Kidney epithelial cell (primary cell): ENCODE measurements at regions not wholly inside any gene's neighbourhood (a gene's known extent, or its start where the extent isn't known, plus 50 kb on each side); places are given as distances from the start of the nearest gene placed in this dataset.

ENCODE experiments used
- DNase-seq: peaks from one replicate; pipeline ENCODE4 v3.0.0-alpha.2; 2010; ENCODE audit warnings: low read depth
- H3K27me3 ChIP-seq: 2 replicates; pipeline ENCODE4 v1.6.0; 2011; ENCODE audit warnings: low read length; ENCODE audit not compliant: control insufficient read depth, insufficient read depth
- H3K36me3 ChIP-seq: 2 replicates; pipeline ENCODE4 v1.5.1; 2011; ENCODE audit warnings: low read length; ENCODE audit not compliant: control insufficient read depth, insufficient read depth
- H3K4me3 ChIP-seq: 2 replicates; pipeline ENCODE4 v1.5.1; 2011; ENCODE audit warnings: low read depth, mild to moderate bottlenecking, control low read depth, low read length
- TF ChIP-seq, protein P1 (sequence below): IDR thresholded peaks from 2 replicates; pipeline ENCODE4 v1.5.1; 2011; ENCODE audit warnings: mild to moderate bottlenecking, moderate library complexity, low read length, control low read depth, inconsistent platforms; ENCODE audit not compliant: insufficient read depth, poor library complexity, severe bottlenecking

DNA sequence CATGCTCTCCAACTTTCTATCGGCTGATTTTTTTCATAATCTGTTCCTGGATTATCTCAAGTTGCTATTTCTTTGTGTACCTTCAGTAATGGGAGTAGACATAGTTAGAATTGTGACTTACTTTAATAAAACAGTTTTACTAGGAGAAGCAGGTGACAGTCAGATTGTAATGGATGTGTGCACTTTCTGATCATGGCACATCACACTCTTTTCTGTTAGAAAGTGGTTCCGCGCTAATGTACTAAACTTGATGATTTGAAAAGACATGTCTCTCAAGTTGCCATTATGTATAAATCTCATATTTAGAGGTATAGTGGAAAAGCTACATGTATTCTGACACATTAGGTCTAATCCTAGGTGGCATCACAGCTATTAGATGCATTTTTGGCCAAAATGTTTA is 121.3 kb upstream of the CDH8 start:
- H3K27me3 ChIP-seq, result no peaks in the 10 kb centered on the region
- DNase-seq, result no peak
- H3K36me3 ChIP-seq, result no peaks in the 10 kb centered on the region
- no peak overlapping the region for H3K4me3 ChIP-seq
- TF ChIP-seq, protein P1, sequence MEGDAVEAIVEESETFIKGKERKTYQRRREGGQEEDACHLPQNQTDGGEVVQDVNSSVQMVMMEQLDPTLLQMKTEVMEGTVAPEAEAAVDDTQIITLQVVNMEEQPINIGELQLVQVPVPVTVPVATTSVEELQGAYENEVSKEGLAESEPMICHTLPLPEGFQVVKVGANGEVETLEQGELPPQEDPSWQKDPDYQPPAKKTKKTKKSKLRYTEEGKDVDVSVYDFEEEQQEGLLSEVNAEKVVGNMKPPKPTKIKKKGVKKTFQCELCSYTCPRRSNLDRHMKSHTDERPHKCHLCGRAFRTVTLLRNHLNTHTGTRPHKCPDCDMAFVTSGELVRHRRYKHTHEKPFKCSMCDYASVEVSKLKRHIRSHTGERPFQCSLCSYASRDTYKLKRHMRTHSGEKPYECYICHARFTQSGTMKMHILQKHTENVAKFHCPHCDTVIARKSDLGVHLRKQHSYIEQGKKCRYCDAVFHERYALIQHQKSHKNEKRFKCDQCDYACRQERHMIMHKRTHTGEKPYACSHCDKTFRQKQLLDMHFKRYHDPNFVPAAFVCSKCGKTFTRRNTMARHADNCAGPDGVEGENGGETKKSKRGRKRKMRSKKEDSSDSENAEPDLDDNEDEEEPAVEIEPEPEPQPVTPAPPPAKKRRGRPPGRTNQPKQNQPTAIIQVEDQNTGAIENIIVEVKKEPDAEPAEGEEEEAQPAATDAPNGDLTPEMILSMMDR, result no peak

DNA sequence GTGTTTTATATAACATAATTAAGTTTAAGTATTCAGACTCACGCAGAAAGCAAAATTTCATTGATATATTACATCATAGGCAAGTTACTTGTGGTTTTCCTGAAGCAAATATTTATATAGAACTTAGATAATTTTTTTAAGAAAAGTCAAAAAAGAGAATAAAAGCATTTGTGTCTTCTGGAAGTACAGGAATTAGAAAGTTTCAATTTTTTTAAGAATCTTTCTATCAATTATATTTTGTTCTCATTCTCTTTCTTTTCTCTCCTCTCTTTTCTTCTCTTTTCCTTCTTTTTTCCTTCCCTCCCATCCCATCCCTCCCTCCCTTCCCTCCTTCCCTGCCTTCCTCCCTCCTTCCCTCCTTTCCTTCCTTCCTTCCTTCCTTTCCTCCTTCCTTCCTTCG is 120.7 kb upstream of the CDH8 start:
- TF ChIP-seq, protein P1, result no peak
- DNase-seq, result no peak
- H3K4me3 ChIP-seq, result no peak overlapping the region
- H3K27me3 ChIP-seq, result no peaks in the 10 kb centered on the region
- H3K36me3 ChIP-seq, result no peaks in the 10 kb centered on the region

DNA sequence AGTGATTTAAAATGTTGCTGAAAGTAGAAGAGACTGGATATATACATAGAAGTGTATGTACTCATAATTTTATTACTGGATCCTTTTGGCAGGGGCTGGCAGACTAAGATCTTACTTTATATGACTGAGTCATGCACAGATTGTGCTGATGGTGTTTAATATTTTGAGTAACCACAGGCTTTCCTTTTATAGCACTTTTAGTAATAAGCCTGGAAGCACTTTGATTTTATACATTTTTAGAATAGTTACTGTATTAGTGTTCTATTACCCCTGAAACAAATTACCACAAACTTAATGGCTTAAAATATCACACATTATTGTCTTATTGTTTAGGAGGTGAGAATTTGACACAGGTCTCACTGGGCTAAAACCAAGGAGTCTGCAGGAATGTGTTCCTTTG is 113.4 kb upstream of the CDH8 start:
- Histone ChIP-seq H3K4me3 (no peak overlapping the region), H3K36me3 (no peaks in the 10 kb centered on the region), H3K27me3 (no peaks in the 10 kb centered on the region)
- DNase-seq, result no peak
- TF ChIP-seq, protein P1, result no peak

DNA sequence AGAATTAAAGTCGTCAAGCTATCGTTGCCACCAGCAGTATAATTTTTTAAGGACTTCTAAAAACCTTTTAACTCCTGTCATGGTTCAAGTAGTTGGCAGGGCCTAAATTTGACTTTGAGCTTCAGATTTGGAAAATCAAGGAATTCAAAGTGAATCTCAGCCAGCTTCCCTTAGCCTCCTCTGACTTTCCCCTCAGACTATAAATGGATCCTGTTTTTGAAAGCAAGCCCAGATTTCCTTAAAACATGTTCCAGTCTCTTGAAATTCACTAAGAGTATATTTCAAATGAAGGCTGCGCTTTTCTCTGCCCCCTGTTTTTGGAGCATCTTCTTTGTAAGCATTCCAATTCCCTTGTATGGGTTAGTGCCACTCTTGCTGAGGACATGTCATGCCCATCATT is 101.8 kb upstream of the CDH8 start:
- no peak overlapping the region for H3K4me3 ChIP-seq
- no peak for DNase-seq

DNA sequence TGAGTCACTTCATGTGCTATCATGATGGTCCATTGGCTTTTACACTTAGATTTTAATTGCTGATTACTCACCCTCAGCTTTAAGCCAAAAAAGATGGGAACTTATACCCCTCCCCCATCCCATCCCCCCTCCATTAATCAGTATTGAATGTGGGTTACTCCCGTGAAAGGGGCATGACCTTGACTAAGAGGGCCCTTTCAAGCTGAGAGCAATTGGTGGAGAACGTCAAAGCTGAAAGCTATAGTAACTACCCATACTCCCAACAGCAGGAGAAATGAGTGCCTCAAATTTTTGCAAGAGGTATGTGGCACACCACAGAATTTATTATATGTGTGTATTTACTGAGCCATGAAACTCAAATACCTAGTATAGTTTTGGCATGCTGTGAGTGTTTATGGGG is 99.7 kb upstream of the CDH8 start:
- Histone ChIP-seq H3K4me3 (no peak overlapping the region), H3K27me3 (no peaks in the 10 kb centered on the region), H3K36me3 (no peaks in the 10 kb centered on the region)
- peak; percentile 87 for DNase-seq
- TF ChIP-seq, protein P1, result no peak

More for the DNA sequence above, 101.8 kb upstream of the CDH8 start:
- H3K27me3 ChIP-seq, result no peaks in the 10 kb centered on the region
- no peaks in the 10 kb centered on the region for H3K36me3 ChIP-seq
- TF ChIP-seq, protein P1, result no peak

DNA sequence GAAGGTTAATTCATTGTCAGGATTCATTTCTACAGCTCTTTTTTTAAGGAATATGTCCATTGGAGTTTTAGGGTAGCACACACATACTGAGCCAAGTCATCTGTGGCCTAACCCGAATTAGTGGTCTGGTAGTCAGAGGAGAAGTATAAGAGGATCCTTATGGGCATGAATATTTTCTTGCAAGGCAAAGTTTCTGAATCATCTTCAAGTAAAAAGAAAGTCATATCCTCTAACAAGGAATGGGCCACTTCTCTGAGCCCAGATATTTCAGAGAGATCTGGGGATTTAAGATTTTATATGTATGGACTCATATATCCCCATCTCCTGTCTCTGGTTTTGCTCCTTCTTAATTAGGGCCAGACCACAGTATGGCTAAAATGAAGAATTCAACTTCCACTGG is 99.2 kb upstream of the CDH8 start:
- Histone ChIP-seq H3K27me3 (no peaks in the 10 kb centered on the region), H3K4me3 (no peak overlapping the region), H3K36me3 (no peaks in the 10 kb centered on the region)
- TF ChIP-seq, protein P1, result no peak
- DNase-seq, result no peak
